D721Med (cell line): ENCODE measurements at regions not wholly inside any gene's neighbourhood (a gene's known extent, or its start where the extent isn't known, plus 50 kb on each side); places are given as distances from the start of the nearest gene placed in this dataset.

ENCODE experiments used
- DNase-seq: peaks from one replicate; pipeline ENCODE4 v3.0.0; 2011; ENCODE audit warnings: low spot score; ENCODE audit not compliant: insufficient read length
- FAIRE-seq: peaks from 2 replicates; lab custom pipeline; 2011; peaks lifted over from hg19 to GRCh38; lab: Jason Lieb, UNC
- TF ChIP-seq, protein P1 (sequence below): IDR thresholded peaks from 2 replicates; pipeline ENCODE4 v1.5.1; 2012; ENCODE audit warnings: mild to moderate bottlenecking, control low read depth; ENCODE audit not compliant: insufficient read depth; ENCODE audit errors: missing control alignments

DNA sequence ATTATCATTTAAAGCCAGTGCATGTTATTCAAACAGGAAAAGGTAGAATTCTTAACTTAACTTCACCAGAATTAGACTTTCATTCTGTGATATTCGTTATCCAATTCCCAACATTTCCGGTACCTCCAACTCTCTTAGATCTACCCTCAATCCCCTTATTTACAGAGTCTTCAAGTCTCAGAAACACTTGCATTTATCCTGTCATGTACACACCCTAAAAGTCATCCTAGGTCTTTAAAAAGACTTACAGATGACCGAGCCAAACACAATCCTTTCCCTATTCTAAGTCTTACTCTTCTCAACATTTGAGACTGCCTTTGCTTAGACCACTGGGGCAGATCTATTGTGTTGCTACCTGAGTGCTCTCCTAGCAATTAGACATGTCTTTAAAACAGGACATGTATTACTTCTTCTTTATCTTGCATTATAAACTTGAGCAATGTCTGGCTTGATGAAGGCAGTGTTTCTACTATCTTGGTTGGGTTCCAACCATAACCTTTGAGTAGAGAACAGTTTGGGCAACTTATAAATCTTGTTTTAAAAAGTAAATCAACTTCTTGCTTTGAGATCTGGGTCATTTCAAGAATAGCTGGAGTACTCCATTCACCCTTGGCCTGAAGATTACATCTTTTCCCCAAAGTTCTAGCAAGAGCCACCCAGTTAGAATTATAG is 140.6 kb upstream of the PLEKHG7 start:
- DNase-seq (no peak), FAIRE-seq (no peak)
- TF ChIP-seq, protein P1, sequence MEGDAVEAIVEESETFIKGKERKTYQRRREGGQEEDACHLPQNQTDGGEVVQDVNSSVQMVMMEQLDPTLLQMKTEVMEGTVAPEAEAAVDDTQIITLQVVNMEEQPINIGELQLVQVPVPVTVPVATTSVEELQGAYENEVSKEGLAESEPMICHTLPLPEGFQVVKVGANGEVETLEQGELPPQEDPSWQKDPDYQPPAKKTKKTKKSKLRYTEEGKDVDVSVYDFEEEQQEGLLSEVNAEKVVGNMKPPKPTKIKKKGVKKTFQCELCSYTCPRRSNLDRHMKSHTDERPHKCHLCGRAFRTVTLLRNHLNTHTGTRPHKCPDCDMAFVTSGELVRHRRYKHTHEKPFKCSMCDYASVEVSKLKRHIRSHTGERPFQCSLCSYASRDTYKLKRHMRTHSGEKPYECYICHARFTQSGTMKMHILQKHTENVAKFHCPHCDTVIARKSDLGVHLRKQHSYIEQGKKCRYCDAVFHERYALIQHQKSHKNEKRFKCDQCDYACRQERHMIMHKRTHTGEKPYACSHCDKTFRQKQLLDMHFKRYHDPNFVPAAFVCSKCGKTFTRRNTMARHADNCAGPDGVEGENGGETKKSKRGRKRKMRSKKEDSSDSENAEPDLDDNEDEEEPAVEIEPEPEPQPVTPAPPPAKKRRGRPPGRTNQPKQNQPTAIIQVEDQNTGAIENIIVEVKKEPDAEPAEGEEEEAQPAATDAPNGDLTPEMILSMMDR: no peak

DNA sequence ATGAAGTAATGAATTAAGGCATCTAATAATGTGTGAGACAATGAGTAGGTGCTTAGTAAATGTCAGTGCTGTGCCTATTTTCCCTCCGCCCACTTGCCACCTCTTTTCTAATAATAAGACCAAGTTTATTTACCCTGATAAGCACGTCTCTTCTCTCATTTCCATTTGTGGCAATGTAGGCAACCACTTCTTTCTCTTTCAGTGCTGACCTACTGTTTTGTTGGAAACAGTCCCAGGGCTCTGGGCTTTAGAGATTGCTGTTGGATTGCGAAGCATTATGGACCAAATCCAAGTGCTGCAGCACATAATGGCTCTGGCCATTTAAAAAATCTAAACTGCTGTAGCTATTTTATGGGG is 141.3 kb upstream of the PLEKHG7 start:
- no peak for DNase-seq
- FAIRE-seq: no peak
- TF ChIP-seq, protein P1: no peak

DNA sequence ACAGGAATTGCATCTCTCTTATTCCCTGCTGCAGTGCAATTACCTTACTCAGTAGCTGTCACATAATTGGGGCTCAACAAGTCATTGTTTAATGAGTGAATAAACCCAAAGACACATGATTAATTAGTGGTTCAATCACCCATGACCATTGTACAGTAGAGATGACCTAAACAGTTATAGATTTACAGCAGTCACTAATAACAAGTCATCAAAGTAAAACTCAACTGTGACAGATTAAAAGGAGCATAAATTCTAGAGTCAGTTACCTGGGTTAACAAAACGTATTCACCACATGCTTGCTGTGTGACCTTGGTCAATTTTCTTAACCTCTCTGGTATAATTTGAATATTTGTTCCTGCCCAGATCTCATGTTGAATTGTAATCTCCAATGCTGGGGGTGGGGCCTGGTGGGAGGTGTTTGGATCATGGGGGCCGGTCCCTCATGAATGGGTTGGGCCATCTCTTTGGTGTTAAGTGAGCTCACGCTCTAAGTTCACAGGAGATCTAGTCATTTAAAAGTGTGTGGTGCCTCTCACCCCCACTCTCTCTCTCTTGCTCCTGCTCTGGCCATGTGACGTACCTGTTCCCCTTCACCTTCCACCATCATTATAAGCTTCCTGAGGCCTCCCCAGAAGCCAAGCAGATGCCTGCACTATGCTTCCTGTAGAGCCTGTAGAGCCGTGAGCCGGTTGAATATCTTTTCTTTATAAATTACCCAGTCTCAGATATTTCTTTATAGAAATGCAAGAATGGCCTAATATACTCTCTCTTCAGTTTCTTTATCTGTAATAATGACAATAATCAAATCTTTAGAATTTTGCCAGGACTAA is 141.9 kb upstream of the PLEKHG7 start:
- no peak for FAIRE-seq
- DNase-seq: no peak
- TF ChIP-seq, protein P1: no peak

DNA sequence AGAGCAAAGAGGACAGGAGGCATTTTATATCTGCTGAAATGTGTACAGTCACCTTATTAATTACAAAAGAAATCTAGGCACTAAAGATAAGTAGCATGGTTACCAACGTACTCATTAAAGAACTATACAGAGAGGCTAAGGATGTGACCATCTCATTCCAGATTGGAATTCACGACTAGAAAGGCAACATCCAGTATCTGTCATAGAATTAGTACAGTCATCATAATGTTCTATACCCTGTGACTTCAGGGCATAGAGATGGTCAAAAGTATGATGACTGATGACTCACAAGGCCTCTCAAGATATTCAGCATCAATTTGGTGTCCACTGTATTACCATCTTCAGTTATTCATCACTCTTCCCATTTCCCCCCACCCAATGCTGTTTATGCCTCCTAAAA is 144.0 kb upstream of the PLEKHG7 start:
- TF ChIP-seq, protein P1: no peak
- FAIRE-seq: no peak
- DNase-seq: no peak

DNA sequence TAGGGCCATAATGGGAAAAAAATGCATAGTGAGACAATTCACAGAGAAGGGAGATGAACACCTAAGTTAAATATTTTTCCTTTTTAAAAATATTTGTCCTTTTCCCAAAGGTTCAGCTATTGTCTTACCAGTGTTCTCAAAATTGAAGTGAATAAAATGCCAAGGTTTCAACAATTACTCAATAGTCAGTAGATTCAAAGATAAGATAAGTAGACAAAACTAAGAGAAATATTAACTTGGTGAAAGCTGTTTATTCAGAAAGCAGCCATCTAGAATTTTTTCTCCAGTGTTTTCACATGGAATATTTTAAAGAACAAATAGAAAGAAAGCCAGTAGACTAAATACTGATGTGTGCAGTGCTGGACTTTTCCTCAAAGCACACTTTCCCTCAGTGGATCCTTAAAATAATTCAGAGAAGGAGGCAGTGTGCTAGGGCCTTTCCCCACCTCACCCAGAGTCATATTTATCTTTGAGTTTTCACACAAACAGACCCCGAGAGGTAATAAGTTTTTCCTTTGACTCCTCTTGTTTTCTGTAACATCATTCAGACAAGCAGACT is 144.5 kb upstream of the PLEKHG7 start:
- DNase-seq (no peak), FAIRE-seq (no peak)
- TF ChIP-seq, protein P1: no peak

DNA sequence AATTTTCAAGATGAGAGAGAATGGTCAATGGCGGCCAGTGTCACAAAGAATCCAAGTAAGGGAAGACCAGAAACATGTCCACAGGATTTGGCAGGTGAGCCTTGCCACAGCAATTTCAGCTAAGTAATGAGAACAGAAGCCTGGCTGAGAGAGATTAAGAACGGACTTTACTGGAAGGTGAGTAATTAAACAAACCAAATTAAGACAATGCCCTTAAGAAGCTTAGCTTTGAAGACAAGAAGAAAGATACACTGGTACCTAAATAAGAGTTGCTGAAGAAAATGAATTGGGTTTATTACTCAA is 145.4 kb upstream of the PLEKHG7 start:
- TF ChIP-seq, protein P1: no peak
- no peak for DNase-seq
- FAIRE-seq: peak; percentile 88
